ENCODE measurements at regions not wholly inside any gene's neighbourhood (a gene's known extent, or its start where the extent isn't known, plus 50 kb on each side); places are given as distances from the start of the nearest gene placed in this dataset.
"Not testable (repeated sequence)": the region's sequence is repeated elsewhere in the genome, so short reads cannot be mapped to it uniquely, and the experiment has no call there.

DNA sequence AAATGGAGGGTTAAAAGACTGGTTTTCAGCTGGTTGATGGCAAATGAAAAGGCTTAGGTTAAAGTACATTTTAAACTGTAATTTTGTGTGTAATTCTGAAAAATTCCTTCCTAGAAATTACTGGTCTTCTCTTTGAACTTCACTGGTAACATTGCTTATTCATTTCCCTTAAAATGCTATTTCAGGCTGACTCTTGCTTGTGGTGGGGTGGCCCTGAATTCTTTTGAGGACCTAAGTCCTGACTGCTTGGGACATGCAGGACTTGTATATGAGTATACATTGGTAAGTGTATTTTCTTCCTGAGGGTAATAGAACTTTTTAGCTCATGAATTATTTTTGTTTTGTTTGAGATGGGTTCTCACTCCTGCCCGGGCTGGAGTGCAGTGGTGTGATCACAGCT lies 63.0 kb upstream of the ERV3-1 start:
- TF ChIP-seq, protein P1, sequence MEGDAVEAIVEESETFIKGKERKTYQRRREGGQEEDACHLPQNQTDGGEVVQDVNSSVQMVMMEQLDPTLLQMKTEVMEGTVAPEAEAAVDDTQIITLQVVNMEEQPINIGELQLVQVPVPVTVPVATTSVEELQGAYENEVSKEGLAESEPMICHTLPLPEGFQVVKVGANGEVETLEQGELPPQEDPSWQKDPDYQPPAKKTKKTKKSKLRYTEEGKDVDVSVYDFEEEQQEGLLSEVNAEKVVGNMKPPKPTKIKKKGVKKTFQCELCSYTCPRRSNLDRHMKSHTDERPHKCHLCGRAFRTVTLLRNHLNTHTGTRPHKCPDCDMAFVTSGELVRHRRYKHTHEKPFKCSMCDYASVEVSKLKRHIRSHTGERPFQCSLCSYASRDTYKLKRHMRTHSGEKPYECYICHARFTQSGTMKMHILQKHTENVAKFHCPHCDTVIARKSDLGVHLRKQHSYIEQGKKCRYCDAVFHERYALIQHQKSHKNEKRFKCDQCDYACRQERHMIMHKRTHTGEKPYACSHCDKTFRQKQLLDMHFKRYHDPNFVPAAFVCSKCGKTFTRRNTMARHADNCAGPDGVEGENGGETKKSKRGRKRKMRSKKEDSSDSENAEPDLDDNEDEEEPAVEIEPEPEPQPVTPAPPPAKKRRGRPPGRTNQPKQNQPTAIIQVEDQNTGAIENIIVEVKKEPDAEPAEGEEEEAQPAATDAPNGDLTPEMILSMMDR (IDR thresholded peaks at IDR 0.05) = not testable (repeated sequence)
- TF ChIP-seq POLR2A (IDR thresholded peaks at IDR 0.05) = not testable (repeated sequence)

All from prostate gland (tissue), 2 donors.